ENCODE measurements at regions not wholly inside any gene's neighbourhood (a gene's known extent, or its start where the extent isn't known, plus 50 kb on each side); places are given as distances from the start of the nearest gene placed in this dataset.

DNA sequence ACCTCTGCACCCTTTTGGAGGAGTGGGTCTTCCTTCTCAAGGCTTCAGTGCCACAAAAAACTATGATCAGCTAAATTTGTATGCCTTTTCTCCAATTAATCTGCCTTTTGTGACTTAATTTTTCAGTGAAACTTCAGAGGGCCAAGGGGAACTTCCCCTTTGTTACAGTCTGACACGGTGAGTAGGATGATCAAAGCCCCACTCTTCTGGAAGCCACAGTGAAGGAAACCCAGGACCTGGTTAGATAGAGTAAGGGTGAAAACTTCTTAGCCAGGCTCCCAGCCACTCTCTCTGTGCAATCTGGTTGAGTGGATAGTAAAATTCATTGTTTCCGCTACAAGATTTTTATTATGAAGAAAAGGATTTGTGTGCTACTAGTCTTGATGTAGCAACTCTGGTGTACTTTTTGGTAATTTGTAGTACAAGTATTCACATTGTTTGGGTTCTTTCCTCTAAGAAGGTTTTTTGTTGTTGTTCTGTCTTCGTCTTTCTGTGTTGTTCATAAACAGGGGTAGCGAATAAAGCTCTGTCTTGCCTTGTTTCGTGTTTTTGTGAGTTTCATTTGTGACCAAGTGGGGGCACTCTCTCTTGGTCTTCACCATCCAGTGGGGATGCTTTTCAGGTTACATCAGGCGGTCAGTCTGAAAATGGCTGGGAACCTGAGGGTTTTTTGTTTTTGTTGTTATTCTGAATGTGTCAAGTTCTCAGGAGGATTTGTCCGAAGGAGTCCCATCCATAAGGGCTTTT, 268.5 kb upstream of the NPSR1 start:
- Histone ChIP-seq H4K20me1 (ENCODE audit: insufficient read depth, poor library complexity, severe bottlenecking) (no peaks in the 10 kb centered on the region), H3K4me1 (ENCODE audit: insufficient read depth) (no peaks in the 10 kb centered on the region), H3K4me2 (no peak overlapping the region), H3K27me3 (no peaks in the 10 kb centered on the region), H3K4me3 (no peak overlapping the region), H3K79me2 (no peaks in the 10 kb centered on the region), H3K9me3 (ENCODE audit: low read depth) (no peaks in the 10 kb centered on the region), H3K27ac (no peak overlapping the region), H2AFZ (no peak overlapping the region), H3K9me2 (replicated peaks; ENCODE audit: insufficient read depth) (no peaks in the 10 kb centered on the region), H3K36me3 (replicated peaks; ENCODE audit: insufficient read depth, low read depth) (no peaks in the 10 kb centered on the region)
- 95% methylated on average over 7 of the region's 7 CpGs for WGBS (ENCODE audit: low lambda C conversion rate, missing lambda C conversion rate)
- TF ChIP-seq, protein P1, sequence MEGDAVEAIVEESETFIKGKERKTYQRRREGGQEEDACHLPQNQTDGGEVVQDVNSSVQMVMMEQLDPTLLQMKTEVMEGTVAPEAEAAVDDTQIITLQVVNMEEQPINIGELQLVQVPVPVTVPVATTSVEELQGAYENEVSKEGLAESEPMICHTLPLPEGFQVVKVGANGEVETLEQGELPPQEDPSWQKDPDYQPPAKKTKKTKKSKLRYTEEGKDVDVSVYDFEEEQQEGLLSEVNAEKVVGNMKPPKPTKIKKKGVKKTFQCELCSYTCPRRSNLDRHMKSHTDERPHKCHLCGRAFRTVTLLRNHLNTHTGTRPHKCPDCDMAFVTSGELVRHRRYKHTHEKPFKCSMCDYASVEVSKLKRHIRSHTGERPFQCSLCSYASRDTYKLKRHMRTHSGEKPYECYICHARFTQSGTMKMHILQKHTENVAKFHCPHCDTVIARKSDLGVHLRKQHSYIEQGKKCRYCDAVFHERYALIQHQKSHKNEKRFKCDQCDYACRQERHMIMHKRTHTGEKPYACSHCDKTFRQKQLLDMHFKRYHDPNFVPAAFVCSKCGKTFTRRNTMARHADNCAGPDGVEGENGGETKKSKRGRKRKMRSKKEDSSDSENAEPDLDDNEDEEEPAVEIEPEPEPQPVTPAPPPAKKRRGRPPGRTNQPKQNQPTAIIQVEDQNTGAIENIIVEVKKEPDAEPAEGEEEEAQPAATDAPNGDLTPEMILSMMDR (IDR thresholded peaks at IDR 0.05; ENCODE audit: poor library complexity): no peak
- TF ChIP-seq EZH2 (IDR thresholded peaks at IDR 0.05; ENCODE audit: borderline replicate concordance) (no peak), EZH2phosphoT487 (IDR thresholded peaks at IDR 0.05; ENCODE audit: low read depth, severe bottlenecking, unreplicated experiment) (no peak)
- no peak for DNase-seq (ENCODE audit: low spot score)

DNA sequence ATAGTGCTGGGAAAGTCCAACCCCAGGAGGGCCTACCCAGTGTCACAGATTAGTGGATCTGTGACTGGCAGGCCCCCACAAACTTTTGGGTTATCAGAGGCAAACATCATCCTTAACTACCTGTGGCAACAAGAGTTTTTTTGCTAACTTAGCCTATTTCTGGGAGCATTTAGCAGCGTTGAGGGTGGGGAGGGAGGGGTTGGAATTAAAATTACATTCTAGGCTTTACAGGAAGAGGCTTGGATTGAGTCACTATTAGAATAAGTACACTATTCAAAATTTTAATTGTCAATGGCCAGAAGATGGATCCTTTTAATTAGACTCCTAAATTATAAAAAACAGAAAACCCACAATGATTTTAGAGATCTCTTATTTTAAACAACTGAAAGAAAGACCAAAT, 267.9 kb upstream of the NPSR1 start:
- H2AFZ ChIP-seq: no peak overlapping the region
- no peak overlapping the region for H3K4me3 ChIP-seq
- H3K9me2 ChIP-seq (replicated peaks; ENCODE audit: insufficient read depth): no peaks in the 10 kb centered on the region
- WGBS (ENCODE audit: low lambda C conversion rate, missing lambda C conversion rate): 81% methylated on average over 1 of the region's 1 CpG
- H3K79me2 ChIP-seq: no peaks in the 10 kb centered on the region
- no peak for DNase-seq (ENCODE audit: low spot score)
- TF ChIP-seq EZH2 (IDR thresholded peaks at IDR 0.05; ENCODE audit: borderline replicate concordance): no peak
- TF ChIP-seq, protein P1 (IDR thresholded peaks at IDR 0.05; ENCODE audit: poor library complexity): no peak
- TF ChIP-seq EZH2phosphoT487 (IDR thresholded peaks at IDR 0.05; ENCODE audit: low read depth, severe bottlenecking, unreplicated experiment): no peak
- no peaks in the 10 kb centered on the region for H3K4me1 ChIP-seq (ENCODE audit: insufficient read depth)
- H3K9me3 ChIP-seq (ENCODE audit: low read depth): no peaks in the 10 kb centered on the region
- H3K4me2 ChIP-seq: no peak overlapping the region
- H4K20me1 ChIP-seq (ENCODE audit: insufficient read depth, poor library complexity, severe bottlenecking): no peaks in the 10 kb centered on the region
- no peak overlapping the region for H3K27ac ChIP-seq
- H3K36me3 ChIP-seq (replicated peaks; ENCODE audit: insufficient read depth, low read depth): no peaks in the 10 kb centered on the region
- no peaks in the 10 kb centered on the region for H3K27me3 ChIP-seq

DNA sequence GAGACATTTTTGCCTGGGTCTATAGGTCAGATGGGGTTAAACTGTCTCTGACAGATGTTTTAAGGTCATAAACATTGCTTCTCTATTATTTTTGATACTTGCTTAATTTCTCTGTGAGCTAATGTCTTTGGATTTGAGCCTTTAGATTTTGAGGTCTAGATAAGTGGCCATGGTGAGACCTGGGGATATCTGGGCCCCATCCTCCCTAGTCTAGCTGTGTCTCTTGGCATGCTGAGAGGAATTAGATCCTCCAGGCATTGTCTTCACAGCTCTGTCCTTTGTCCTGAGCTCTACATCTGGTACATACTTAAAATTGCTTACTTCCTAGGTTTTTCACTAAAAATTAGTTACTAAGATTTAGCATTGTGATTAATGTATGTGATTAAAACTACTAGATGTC, 265.0 kb upstream of the NPSR1 start:
- no peaks in the 10 kb centered on the region for H4K20me1 ChIP-seq (ENCODE audit: insufficient read depth, poor library complexity, severe bottlenecking)
- H3K27me3 ChIP-seq: no peaks in the 10 kb centered on the region
- no peaks in the 10 kb centered on the region for H3K9me3 ChIP-seq (ENCODE audit: low read depth)
- H3K36me3 ChIP-seq (replicated peaks; ENCODE audit: insufficient read depth, low read depth): no peaks in the 10 kb centered on the region
- no peak overlapping the region for H3K4me3 ChIP-seq
- H3K9me2 ChIP-seq (replicated peaks; ENCODE audit: insufficient read depth): no peaks in the 10 kb centered on the region
- H3K4me2 ChIP-seq: no peak overlapping the region
- H3K79me2 ChIP-seq: no peaks in the 10 kb centered on the region
- no peaks in the 10 kb centered on the region for H3K4me1 ChIP-seq (ENCODE audit: insufficient read depth)
- no peak overlapping the region for H2AFZ ChIP-seq
- no peak overlapping the region for H3K27ac ChIP-seq
- no peak for DNase-seq (ENCODE audit: low spot score)
- TF ChIP-seq EZH2 (IDR thresholded peaks at IDR 0.05; ENCODE audit: borderline replicate concordance) (no peak), EZH2phosphoT487 (IDR thresholded peaks at IDR 0.05; ENCODE audit: low read depth, severe bottlenecking, unreplicated experiment) (no peak)
- TF ChIP-seq, protein P1 (IDR thresholded peaks at IDR 0.05; ENCODE audit: poor library complexity): no peak
